Osteocyte (in vitro differentiated cells): ENCODE measurements at regions not wholly inside any gene's neighbourhood (a gene's known extent, or its start where the extent isn't known, plus 50 kb on each side); places are given as distances from the start of the nearest gene placed in this dataset.

Experiments used
- DNase-seq: peaks from one replicate; pipeline ENCODE4 v3.0.0; 2021; ENCODE audit warnings: mixed read lengths; ENCODE audit not compliant: unreplicated experiment; ENCODE audit errors: extremely low spot score
- H3K27ac Mint-ChIP-seq: one replicate; pipeline ENCODE4 v1.8.0; 2021; ENCODE audit warnings: mild to moderate bottlenecking, mixed read lengths; ENCODE audit not compliant: unreplicated experiment
- H3K27me3 Mint-ChIP-seq: one replicate; pipeline ENCODE4 v1.8.0; 2021; ENCODE audit warnings: mixed read lengths; ENCODE audit not compliant: unreplicated experiment
- H3K36me3 Mint-ChIP-seq: one replicate; pipeline ENCODE4 v1.8.0; 2021; ENCODE audit warnings: mixed read lengths; ENCODE audit not compliant: unreplicated experiment
- H3K4me1 Mint-ChIP-seq: one replicate; pipeline ENCODE4 v1.8.0; 2021; ENCODE audit warnings: mixed read lengths; ENCODE audit not compliant: unreplicated experiment
- H3K4me3 Mint-ChIP-seq: one replicate; pipeline ENCODE4 v1.8.0; 2021; ENCODE audit warnings: mild to moderate bottlenecking, moderate library complexity, mixed read lengths; ENCODE audit not compliant: unreplicated experiment
- H3K9me3 Mint-ChIP-seq: one replicate; pipeline ENCODE4 v1.8.0; 2021; ENCODE audit warnings: mixed read lengths; ENCODE audit not compliant: unreplicated experiment
- TF ChIP-seq, protein P1 (sequence below): fragments of 200-600 bp; sonication (generic); IDR thresholded peaks from 2 replicates; pipeline ENCODE4 v1.5.0; 2021; ENCODE audit warnings: antibody characterized with exemption, mild to moderate bottlenecking, moderate library complexity

DNA sequence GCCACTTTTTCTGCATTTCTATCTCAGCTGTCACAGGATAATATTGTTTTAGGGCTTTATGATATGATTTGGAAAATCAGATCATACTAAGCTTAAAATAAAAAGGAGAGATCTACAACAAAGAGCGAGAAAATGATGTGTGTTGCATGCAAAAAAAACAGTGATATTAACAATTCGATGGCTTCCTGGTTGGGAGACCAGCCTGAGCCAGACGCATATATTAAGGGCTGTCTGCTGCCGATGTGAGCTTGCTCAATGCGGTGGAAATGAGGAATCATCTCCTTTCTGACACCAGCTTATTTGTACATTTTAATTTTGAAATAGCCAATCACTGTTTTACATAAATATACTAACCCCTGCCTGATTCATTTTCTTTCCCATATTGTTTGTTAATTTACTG is 862.6 kb downstream of the USP25 start:
- H3K36me3 Mint-ChIP-seq, result peaks cover 9% of the 10 kb centered on the region
- no peaks in the 10 kb centered on the region for H3K27me3 Mint-ChIP-seq
- TF ChIP-seq, protein P1, sequence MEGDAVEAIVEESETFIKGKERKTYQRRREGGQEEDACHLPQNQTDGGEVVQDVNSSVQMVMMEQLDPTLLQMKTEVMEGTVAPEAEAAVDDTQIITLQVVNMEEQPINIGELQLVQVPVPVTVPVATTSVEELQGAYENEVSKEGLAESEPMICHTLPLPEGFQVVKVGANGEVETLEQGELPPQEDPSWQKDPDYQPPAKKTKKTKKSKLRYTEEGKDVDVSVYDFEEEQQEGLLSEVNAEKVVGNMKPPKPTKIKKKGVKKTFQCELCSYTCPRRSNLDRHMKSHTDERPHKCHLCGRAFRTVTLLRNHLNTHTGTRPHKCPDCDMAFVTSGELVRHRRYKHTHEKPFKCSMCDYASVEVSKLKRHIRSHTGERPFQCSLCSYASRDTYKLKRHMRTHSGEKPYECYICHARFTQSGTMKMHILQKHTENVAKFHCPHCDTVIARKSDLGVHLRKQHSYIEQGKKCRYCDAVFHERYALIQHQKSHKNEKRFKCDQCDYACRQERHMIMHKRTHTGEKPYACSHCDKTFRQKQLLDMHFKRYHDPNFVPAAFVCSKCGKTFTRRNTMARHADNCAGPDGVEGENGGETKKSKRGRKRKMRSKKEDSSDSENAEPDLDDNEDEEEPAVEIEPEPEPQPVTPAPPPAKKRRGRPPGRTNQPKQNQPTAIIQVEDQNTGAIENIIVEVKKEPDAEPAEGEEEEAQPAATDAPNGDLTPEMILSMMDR, result no peak
- H3K9me3 Mint-ChIP-seq, result peaks cover 3% of the 10 kb centered on the region
- H3K4me1 Mint-ChIP-seq, result peaks cover 7% of the 10 kb centered on the region
- H3K27ac Mint-ChIP-seq, result no peak overlapping the region
- DNase-seq, result no peak
- no peak overlapping the region for H3K4me3 Mint-ChIP-seq

DNA sequence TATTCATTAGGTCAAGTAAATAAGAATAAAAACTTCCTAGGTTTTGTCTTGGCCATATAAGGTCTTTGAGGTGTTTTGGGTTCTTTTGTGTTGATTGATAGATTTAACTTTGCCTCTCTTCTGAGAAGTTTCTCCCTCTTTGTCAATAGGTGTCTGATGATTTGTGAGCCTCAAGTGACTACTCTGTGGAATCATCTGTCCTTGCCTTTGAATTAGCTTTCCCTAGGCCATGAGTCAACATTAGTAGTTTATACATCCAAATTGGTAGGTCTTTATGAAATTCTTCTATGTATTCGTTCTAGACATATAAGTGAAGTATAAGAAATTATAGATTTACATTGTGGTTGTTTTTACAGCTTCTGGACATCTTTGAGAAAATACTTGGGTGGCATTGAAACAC is 864.4 kb downstream of the USP25 start:
- Mint-ChIP-seq H3K4me3 (no peak overlapping the region), H3K27ac (no peak overlapping the region), H3K36me3 (peaks cover 18% of the 10 kb centered on the region), H3K4me1 (peaks cover 7% of the 10 kb centered on the region), H3K9me3 (peaks cover 3% of the 10 kb centered on the region), H3K27me3 (no peaks in the 10 kb centered on the region)
- TF ChIP-seq, protein P1, result no peak
- no peak for DNase-seq

DNA sequence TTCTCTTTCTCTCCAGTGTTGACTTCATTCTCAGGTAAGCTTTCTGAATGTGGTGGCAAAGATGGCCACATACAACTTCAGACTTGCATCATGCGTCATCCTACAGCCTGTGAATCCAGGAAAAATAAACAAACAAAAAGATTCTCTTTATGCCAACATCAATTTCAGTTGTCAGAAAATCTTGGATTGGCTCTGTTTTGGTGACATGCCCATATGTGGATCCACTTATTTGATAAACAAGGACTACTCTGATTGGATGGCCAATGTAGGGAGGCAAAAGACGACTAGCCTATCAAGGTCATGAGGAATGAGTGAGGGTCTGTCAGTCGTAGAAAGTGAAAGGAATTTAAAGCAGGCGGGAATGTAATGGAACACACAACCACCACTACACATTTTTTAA is 866.6 kb downstream of the USP25 start:
- H3K27me3 Mint-ChIP-seq, result no peaks in the 10 kb centered on the region
- no peak overlapping the region for H3K4me3 Mint-ChIP-seq
- H3K27ac Mint-ChIP-seq, result no peak overlapping the region
- no peak for DNase-seq
- H3K36me3 Mint-ChIP-seq, result peaks cover 23% of the 10 kb centered on the region
- peaks cover 3% of the 10 kb centered on the region for H3K9me3 Mint-ChIP-seq
- TF ChIP-seq, protein P1, result no peak
- peaks cover 7% of the 10 kb centered on the region for H3K4me1 Mint-ChIP-seq

DNA sequence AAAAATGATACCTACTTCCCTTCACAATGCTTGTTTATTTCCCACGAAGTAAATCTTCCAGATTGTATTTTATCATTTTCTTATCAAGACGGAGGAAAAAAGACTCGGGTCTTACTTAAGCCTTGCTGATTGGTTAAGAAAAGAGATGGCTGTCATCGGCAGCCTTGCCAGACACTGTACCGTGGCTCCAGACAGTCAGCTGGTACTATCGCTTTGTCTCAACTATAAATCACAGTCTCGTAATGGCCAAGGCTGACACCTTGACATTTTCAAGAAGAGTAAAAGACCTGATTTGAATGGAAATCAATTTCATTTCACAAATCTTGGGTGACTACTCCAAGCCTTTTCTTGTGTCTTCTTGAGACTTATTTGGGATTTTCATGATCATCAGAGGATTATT is 868.0 kb downstream of the USP25 start:
- no peaks in the 10 kb centered on the region for H3K27me3 Mint-ChIP-seq
- TF ChIP-seq, protein P1, result no peak
- peaks cover 22% of the 10 kb centered on the region for H3K36me3 Mint-ChIP-seq

DNA sequence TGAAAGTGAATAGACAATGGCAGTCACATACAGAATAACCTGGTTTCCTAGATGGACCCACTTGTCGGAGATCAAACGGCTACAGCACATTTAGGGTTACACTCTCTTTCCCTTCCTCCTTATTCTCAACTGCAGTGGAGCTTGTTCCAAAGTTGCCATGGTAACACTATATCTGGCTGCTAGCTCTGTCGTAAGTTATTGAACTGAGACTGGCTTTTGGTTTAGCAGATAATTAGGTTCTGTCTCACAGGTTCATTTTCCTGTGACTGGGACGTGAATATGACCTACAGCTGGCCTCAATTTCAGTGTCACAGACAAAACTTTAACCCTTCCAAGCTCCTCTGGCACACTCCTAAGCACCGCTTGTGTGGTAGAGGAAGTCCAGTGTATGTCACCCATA is 875.8 kb downstream of the USP25 start:
- no peaks in the 10 kb centered on the region for H3K9me3 Mint-ChIP-seq

More for the DNA sequence above, 868.0 kb downstream of the USP25 start:
- no peak overlapping the region for H3K4me3 Mint-ChIP-seq
- H3K9me3 Mint-ChIP-seq, result peaks cover 3% of the 10 kb centered on the region
- DNase-seq, result no peak
- no peak overlapping the region for H3K27ac Mint-ChIP-seq
- peaks cover 2% of the 10 kb centered on the region for H3K4me1 Mint-ChIP-seq

More for the DNA sequence above, 875.8 kb downstream of the USP25 start:
- Mint-ChIP-seq H3K36me3 (peaks cover 34% of the 10 kb centered on the region), H3K4me3 (no peak overlapping the region), H3K4me1 (no peaks in the 10 kb centered on the region), H3K27me3 (no peaks in the 10 kb centered on the region), H3K27ac (no peak overlapping the region)
- DNase-seq, result no peak
- TF ChIP-seq, protein P1, result no peak
